ENCODE measurements at regions not wholly inside any gene's neighbourhood (a gene's known extent, or its start where the extent isn't known, plus 50 kb on each side); places are given as distances from the start of the nearest gene placed in this dataset.

GRCh38 chr3:124346487-124346886 is 354.6 kb upstream of the ROPN1 start (continued):
- TF ChIP-seq CHD7 (IDR thresholded peaks at IDR 0.05; ENCODE audit: insufficient replicate concordance, low read length) (no peak), JUN (IDR thresholded peaks at IDR 0.05; ENCODE audit: low read depth, low read length) (no peak), EZH2 (IDR thresholded peaks at IDR 0.05; ENCODE audit: low read depth, low read length, severe bottlenecking) (no peak), SP4 (IDR thresholded peaks at IDR 0.05; ENCODE audit: low read length) (no peak)
